ENCODE measurements at regions not wholly inside any gene's neighbourhood (a gene's known extent, or its start where the extent isn't known, plus 50 kb on each side); places are given as distances from the start of the nearest gene placed in this dataset.

GRCh38 chr10:131770946-131771633, 129.7 kb upstream of the PPP2R2D start:
- Histone ChIP-seq H2AFZ (ENCODE audit: low read depth, low read length) (no peak overlapping the region), H3K9me3 (ENCODE audit: low read length) (no peaks in the 10 kb centered on the region), H3K27me3 (ENCODE audit: insufficient read depth, low read depth, low read length) (no peaks in the 10 kb centered on the region), H3K9me2 (ENCODE audit: insufficient read depth, low read length) (no peaks in the 10 kb centered on the region), H3K4me3 (ENCODE audit: low read length) (no peak overlapping the region), H3K9ac (ENCODE audit: low read length) (no peak overlapping the region), H3K27ac (ENCODE audit: low read length) (no peak overlapping the region), H3K79me2 (replicated peaks; ENCODE audit: insufficient read depth, low read length) (no peaks in the 10 kb centered on the region), H4K20me1 (ENCODE audit: insufficient read depth) (no peaks in the 10 kb centered on the region), H3F3A (ENCODE audit: insufficient read depth, low read length, poor library complexity, severe bottlenecking) (no peaks in the 10 kb centered on the region), H3K36me3 (ENCODE audit: insufficient read depth, low read length) (no peaks in the 10 kb centered on the region), H3K4me2 (ENCODE audit: low read length) (no peak overlapping the region)
- TF ChIP-seq RAD21 (conservative IDR thresholded peaks at IDR 0.05) (no peak), EZH2 (IDR thresholded peaks at IDR 0.05; ENCODE audit: borderline replicate concordance, insufficient read depth, low read length, poor library complexity, severe bottlenecking) (no peak), EP300 (conservative IDR thresholded peaks at IDR 0.05; ENCODE audit: poor library complexity, severe bottlenecking) (no peak)

GRCh38 chr10:131771634-131772358, 129.0 kb upstream of the PPP2R2D start:
- Histone ChIP-seq H3K9me2 (ENCODE audit: insufficient read depth, low read length) (no peaks in the 10 kb centered on the region), H3K36me3 (ENCODE audit: insufficient read depth, low read length) (no peaks in the 10 kb centered on the region), H3F3A (ENCODE audit: insufficient read depth, low read length, poor library complexity, severe bottlenecking) (no peaks in the 10 kb centered on the region), H4K20me1 (ENCODE audit: insufficient read depth) (no peaks in the 10 kb centered on the region), H3K9me3 (ENCODE audit: low read length) (no peaks in the 10 kb centered on the region), H3K27ac (ENCODE audit: low read length) (no peak overlapping the region), H3K27me3 (ENCODE audit: insufficient read depth, low read depth, low read length) (no peaks in the 10 kb centered on the region), H2AFZ (ENCODE audit: low read depth, low read length) (no peak overlapping the region), H3K4me3 (ENCODE audit: low read length) (no peak overlapping the region), H3K4me2 (ENCODE audit: low read length) (no peak overlapping the region), H3K79me2 (replicated peaks; ENCODE audit: insufficient read depth, low read length) (no peaks in the 10 kb centered on the region), H3K9ac (ENCODE audit: low read length) (no peak overlapping the region)
- TF ChIP-seq TAF1 (IDR thresholded peaks at IDR 0.05; ENCODE audit: low read depth), result no peak
- TF ChIP-seq EP300 (conservative IDR thresholded peaks at IDR 0.05; ENCODE audit: poor library complexity, severe bottlenecking), result no peak
- TF ChIP-seq RAD21 (conservative IDR thresholded peaks at IDR 0.05), result no peak
- TF ChIP-seq EZH2 (IDR thresholded peaks at IDR 0.05; ENCODE audit: borderline replicate concordance, insufficient read depth, low read length, poor library complexity, severe bottlenecking), result no peak
- TF ChIP-seq CTCF (IDR thresholded peaks at IDR 0.05; ENCODE audit: poor library complexity, severe bottlenecking), result no peak
- TF ChIP-seq, protein P1, sequence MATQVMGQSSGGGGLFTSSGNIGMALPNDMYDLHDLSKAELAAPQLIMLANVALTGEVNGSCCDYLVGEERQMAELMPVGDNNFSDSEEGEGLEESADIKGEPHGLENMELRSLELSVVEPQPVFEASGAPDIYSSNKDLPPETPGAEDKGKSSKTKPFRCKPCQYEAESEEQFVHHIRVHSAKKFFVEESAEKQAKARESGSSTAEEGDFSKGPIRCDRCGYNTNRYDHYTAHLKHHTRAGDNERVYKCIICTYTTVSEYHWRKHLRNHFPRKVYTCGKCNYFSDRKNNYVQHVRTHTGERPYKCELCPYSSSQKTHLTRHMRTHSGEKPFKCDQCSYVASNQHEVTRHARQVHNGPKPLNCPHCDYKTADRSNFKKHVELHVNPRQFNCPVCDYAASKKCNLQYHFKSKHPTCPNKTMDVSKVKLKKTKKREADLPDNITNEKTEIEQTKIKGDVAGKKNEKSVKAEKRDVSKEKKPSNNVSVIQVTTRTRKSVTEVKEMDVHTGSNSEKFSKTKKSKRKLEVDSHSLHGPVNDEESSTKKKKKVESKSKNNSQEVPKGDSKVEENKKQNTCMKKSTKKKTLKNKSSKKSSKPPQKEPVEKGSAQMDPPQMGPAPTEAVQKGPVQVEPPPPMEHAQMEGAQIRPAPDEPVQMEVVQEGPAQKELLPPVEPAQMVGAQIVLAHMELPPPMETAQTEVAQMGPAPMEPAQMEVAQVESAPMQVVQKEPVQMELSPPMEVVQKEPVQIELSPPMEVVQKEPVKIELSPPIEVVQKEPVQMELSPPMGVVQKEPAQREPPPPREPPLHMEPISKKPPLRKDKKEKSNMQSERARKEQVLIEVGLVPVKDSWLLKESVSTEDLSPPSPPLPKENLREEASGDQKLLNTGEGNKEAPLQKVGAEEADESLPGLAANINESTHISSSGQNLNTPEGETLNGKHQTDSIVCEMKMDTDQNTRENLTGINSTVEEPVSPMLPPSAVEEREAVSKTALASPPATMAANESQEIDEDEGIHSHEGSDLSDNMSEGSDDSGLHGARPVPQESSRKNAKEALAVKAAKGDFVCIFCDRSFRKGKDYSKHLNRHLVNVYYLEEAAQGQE (IDR thresholded peaks at IDR 0.05; ENCODE audit: borderline replicate concordance), result no peak
- TF ChIP-seq POLR2AphosphoS5 (IDR thresholded peaks at IDR 0.05), result no peak
- TF ChIP-seq SMC3 (conservative IDR thresholded peaks at IDR 0.05; ENCODE audit: poor library complexity), result no peak
- TF ChIP-seq MXI1 (conservative IDR thresholded peaks at IDR 0.05; ENCODE audit: poor library complexity, severe bottlenecking), result no peak
